HepG2 (cell line): ENCODE measurements at regions not wholly inside any gene's neighbourhood (a gene's known extent, or its start where the extent isn't known, plus 50 kb on each side); places are given as distances from the start of the nearest gene placed in this dataset.

ENCODE experiments used
- FOXJ3 ChIP-seq: sonication (generic); formaldehyde crosslinking; IDR thresholded peaks from 2 replicates; pipeline ENCODE4 v1.4.0; 2020; ENCODE audit warnings: missing genetic modification reagents, mild to moderate bottlenecking, borderline replicate concordance
- MXI1 ChIP-seq: IDR thresholded peaks from 3 replicates; pipeline ENCODE4 v1.6.1; 2012; ENCODE audit warnings: low read depth, low read length, inconsistent platforms, borderline replicate concordance
- PPARG ChIP-seq: conservative IDR thresholded peaks from 2 replicates; pipeline ENCODE4 v1.6.1; 2016; ENCODE audit warnings: missing biosample characterization, missing genetic modification reagents
- TMF1 ChIP-seq: sonication (generic); formaldehyde crosslinking; IDR thresholded peaks from 2 replicates; pipeline ENCODE4 v1.8.1; 2022; ENCODE audit warnings: low read depth, missing genetic modification reagents

DNA sequence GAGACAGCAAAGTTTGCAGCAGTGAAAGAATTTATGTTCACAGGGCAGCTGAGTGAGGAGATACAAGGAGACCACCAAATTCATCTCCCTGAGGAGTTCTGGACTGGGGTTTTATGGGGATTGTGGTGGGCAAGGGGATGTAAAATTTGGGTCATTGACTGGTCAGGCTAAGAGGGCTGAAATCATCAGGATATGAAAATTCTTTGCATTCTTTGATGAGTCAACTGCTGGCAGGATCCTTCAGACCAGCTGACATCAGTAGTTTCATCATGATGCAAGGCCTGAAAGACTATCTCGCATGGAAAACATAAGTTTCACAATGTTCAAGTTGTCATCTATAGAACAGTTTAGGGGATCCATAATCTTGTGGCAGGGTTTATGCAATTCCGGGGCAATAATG lies 869.5 kb upstream of the PCDH9 start:
- no peak for TF ChIP-seq MXI1
- no peak for TF ChIP-seq FOXJ3
- no peak for TF ChIP-seq PPARG (CRISPR knock-in tag)
- TF ChIP-seq TMF1 (CRISPR knock-in tag) = no peak
